ENCODE measurements at regions not wholly inside any gene's neighbourhood (a gene's known extent, or its start where the extent isn't known, plus 50 kb on each side); places are given as distances from the start of the nearest gene placed in this dataset.
"Not testable (repeated sequence)": the region's sequence is repeated elsewhere in the genome, so short reads cannot be mapped to it uniquely, and the experiment has no call there.

GRCh38 chr20:48490961-48491831 lies 336.6 kb downstream of the PREX1 start:
- no peak for DNase-seq (ENCODE audit: low read depth)

DNA sequence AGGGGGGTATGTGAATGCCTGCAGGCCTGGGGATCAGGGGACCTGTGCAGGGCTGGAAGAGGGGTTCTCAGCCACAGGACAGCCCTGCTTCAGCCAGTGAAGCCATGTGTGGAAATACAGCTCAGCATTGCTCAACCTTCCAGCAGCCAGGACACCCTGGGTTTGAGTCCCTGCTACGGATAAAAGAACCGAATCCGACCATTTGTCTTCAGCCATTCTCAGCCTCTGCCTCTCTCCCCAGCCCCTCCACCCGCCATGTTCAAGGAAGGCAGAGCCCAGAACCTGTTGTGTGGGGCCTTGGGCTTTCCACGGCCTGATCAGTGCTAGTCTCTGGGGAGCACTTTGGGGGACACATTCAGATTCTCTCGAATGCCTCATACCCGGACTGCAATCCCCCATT lies 337.5 kb downstream of the PREX1 start:
- not testable (repeated sequence) for DNase-seq (ENCODE audit: low read depth)

GRCh38 chr20:48489656-48490055 lies 338.1 kb downstream of the PREX1 start:
- no peak for DNase-seq (ENCODE audit: low read depth)

DNA sequence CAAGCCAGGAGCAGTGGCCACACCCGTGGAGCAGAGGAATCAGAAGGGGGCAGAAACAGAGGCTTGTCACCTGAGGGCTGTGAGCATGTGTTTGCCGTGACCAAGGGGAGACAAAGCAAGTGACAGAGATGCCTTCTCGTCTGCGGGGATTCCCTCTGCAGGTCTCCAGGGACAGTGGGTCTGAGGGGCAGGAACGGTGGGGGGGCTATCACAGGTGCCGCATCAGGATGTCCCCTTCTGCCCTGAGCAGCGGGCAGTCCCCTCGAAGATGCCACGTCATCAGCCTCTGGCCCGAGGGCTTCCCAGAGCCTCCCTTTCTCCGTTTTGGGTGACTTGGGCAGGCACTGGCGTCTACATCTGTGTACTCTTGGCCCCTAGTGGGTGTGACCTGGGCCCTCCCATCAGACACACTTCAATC lies 338.7 kb downstream of the PREX1 start:
- no peak for DNase-seq (ENCODE audit: low read depth)

DNA sequence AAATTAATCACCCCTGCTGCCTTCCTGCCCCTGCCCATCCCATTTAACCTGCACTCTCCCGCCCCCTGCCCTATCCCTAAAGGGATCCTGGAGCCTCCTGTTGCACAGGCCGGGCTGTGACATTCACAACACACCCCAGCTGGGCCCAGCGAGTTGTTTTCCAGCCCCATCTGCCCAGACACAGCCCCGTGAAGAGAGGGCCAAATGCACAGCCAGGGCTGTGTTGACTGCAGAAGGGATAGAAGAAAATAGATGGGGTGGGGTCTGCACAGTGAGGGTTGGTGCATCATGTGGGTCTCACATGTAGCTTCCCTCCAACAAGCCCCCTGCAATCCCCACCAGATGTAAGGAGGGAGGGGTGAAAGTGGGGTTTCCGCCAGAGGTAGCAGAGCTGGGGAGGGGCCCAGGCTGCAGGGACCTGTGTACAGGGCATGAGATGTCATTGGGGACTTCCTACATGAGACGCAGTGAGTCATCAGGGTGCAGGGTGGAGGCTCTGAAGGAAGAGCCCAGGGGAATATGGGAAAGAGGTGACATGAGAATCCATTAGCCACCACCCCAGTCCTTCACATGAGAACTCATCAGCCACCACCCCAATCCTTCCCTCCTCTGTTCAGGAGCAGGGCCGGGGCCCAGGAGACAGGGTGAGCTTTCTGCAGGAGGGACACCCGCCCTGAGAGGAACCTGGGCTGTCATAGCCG lies 339.3 kb downstream of the PREX1 start:
- DNase-seq (ENCODE audit: low read depth) = not testable (repeated sequence)

DNA sequence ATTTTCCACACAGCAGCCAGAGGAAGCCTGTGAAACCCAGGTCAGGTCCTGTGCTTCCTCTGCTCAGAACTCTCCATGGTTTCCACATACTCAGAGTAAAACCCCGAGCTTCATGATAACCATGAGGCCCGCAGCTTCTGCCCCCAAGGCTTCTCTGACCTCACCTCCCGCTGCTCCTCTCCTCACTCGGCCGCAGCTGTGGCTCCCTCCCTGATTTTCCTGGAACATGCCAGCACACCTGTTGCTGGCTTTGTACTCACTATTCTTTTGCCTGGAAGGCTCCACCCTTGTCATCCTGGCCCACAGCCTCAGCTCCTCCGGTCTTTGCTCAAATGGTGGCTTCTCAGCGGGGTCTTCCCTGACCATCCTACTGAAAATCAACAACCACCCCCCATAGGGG lies 341.7 kb downstream of the PREX1 start:
- DNase-seq (ENCODE audit: low read depth) = no peak

DNA sequence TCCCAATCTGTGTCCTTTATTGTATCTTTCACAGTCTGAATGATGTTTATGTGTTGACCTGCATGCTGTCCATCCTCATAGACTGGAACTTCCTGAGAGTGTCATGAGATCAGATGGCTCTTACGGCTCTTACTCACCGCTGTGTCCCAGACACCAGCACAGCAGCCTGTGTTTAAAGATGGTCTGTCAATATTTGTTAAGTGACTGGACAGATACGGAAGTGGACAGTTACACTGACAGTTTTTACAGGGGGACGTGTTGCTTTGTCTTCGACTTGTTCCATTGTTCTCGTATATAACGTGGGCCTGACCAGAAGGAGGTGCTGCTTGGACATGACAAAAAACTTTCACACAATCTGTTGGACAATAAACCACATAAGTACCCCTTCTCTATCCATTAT lies 342.6 kb downstream of the PREX1 start:
- DNase-seq (ENCODE audit: low read depth) = not testable (repeated sequence)

DNA sequence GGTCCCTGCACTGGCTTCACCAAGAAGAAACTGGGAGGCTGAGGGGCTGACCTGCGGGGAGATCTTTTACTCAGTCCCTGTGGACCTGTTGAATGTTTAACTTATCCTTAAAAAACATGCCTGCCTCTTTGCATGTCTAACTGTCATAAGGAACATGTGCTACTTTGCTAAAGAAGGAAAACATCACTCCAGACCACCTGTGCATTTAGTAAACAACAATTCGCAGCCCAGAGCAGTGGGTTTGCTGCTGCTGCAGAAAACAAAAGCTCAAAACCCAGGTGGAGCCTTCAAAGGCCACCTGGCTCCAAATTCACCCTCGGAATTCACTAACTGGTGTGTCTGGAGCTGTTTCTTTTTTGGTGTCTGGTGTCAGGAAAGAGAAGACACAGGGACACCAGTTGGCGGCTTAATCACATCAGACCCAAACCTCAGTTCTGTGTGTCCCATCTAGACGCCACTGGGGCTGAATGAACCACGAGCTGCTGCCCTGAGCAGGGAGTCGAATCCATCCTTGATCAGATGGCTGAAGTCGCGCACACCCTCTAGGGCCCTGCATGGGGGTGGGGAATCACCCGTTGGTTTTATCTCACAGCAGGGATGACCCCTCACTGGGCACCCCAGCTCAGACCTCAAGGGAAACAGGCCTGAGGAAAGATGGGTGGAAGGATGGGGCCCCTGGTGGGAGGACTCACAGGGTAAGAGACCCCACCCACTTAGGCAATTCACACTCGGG lies 344.3 kb downstream of the PREX1 start:
- DNase-seq (ENCODE audit: low read depth) = no peak

GRCh38 chr20:48482790-48483189 lies 345.0 kb downstream of the PREX1 start:
- DNase-seq (ENCODE audit: low read depth) = no peak

DNA sequence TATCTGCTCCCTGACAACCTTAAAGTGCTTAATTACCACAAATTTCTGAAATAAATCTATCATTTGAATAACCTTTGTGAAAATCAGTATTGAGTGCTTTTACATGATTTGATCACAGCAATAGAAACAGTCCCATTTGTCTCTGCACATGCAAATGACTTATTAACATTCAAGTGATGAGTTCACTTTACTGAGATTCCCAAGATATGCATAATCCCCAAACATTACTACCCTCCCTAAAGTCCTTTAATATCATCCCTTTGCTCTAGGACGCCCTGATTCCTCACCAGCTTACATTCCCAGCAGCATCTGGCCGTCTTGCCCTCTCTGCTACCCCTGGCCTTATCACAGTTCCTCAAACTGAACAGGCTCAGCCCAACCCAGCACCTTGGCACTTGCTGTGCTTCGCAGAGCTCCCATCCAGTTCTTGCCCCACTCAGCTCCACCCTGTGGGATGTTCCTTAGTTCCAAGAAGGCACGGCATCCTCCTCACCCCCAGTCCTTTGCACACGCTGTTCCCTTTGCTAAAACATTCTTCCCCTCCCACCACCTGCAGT lies 347.5 kb downstream of the PREX1 start:
- no peak for DNase-seq (ENCODE audit: low read depth)

DNA sequence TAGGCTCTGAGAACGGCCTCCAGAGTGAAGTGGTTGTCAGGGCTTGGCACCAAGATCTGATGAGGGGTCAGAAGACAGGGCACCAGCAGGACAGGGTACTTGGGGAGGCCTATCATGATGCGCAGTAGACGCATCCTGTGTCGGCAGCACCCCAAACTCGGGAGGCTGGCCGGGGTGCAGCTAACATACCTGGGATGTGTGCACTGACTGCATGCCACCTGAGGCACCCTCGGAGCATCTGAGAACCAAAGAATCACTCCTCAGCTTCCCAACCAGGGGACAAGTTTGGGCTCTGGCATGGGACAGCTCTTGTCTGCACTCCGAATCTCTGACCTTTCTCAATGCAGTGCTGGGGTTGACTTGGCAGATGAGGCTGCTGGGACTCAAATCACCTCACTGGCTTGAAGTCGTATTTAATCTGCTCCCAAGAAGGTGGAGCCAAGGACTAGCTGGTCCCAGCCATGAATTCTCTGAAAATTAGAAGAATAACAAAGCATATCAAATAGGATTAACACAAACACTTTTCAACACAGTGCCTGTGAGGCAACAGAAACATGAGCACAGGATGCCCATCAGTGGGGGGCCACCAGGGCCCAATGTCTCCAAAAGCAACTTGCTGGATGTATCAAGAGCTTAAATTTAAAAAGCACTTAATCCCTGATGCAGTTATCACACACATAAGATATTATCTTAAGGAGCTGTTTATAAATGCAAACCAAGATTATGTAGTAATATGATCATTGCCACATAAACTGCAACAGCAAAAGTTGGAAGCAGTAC lies 348.8 kb downstream of the PREX1 start:
- no peak for DNase-seq (ENCODE audit: low read depth)

- no peak for DNase-seq (ENCODE audit: low read depth)
These were observed 349.4 kb downstream of the PREX1 start for GRCh38 chr20:48478370-48478769.

DNA sequence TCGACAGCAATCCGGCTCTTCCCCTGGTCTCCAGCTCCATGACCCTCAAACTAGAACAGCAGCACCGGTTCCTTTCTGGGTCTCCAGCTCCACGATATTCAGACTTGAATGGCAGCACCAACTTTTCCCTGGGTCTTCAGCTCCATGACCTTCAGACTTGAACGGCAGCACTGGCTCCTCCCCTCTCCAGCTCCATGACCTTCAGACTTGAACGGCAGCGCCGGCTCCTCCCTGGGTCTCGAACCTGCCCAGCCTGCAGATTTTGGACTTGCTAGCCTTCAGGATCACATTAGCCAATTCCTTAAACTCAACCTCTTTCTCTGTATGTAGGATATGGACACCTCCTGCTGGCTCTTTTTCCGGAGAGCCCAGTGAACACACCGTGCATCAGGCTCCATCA lies 350.9 kb downstream of the PREX1 start:
- DNase-seq (ENCODE audit: low read depth) = no peak

GRCh38 chr20:48474022-48474421 lies 353.8 kb downstream of the PREX1 start:
- no peak for DNase-seq (ENCODE audit: low read depth)

- DNase-seq (ENCODE audit: low read depth) = no peak
These were observed 355.9 kb downstream of the PREX1 start for GRCh38 chr20:48471759-48472408.

- no peak for DNase-seq (ENCODE audit: low read depth)
These were observed 356.6 kb downstream of the PREX1 start for GRCh38 chr20:48471176-48471575.

- no peak for DNase-seq (ENCODE audit: low read depth)
These were observed 357.7 kb downstream of the PREX1 start for GRCh38 chr20:48470141-48470540.

DNA sequence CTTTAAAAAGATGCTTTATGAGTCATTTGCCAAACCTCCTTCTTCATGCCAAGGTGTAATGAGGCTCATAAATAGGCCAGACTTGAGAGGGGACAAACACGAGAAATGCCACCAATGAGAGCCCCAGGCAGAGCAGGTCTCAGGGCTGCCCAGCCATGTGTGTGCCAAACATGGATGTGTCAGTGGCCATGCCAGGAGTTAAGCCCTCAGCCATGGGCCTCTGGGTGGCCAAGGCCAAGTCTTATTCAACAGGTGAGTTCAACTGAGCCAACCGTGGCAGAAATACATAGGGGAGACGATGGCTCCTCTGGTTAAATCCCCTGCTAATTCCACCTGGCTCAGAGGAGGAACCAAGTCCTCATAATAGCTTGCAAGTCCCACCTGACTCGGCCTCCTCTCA lies 358.8 kb downstream of the PREX1 start:
- DNase-seq (ENCODE audit: low read depth) = no peak

GRCh38 chr20:48468571-48468970 lies 359.2 kb downstream of the PREX1 start:
- no peak for DNase-seq (ENCODE audit: low read depth)

- no peak for DNase-seq (ENCODE audit: low read depth)
These were observed 360.2 kb downstream of the PREX1 start for GRCh38 chr20:48467622-48468021.

- DNase-seq (ENCODE audit: low read depth) = no peak
These were observed 362.5 kb downstream of the PREX1 start for GRCh38 chr20:48465271-48465670.

All from stimulated activated CD8-positive, alpha-beta memory T cell treated with anti-CD3 and anti-CD28 coated beads, Interleukin-4, amount 100 ng/mL, for 24 hours (primary cell).